Tibial nerve (tissue), 4 donors: ENCODE measurements at regions not wholly inside any gene's neighbourhood (a gene's known extent, or its start where the extent isn't known, plus 50 kb on each side); places are given as distances from the start of the nearest gene placed in this dataset.

Source experiments
- DNase-seq, 2 donors: peaks; one replicate each; pipeline ENCODE4 v3.0.0-alpha.2; 2019; ENCODE audit warnings: low spot score in 2 of 2
- H3K27ac ChIP-seq, 4 donors: fragments of 200-600 bp; sonication (generic) in 3 of 4; one replicate each; pipeline ENCODE4 v1.5.1; 2017 to 2019; ENCODE audit warnings: mild to moderate bottlenecking in 1 of 4
- H3K27me3 ChIP-seq, 2 donors: fragments of 200-600 bp; sonication (generic) in 1 of 2; one replicate each; pipeline versions ENCODE4 v1.5.1 to v1.6.0; 2017 to 2019
- H3K36me3 ChIP-seq, 3 donors: fragments of 200-600 bp; sonication (generic); one replicate each; pipeline ENCODE4 v1.5.1; 2018 to 2019
- H3K4me1 ChIP-seq, 4 donors: fragments of 200-600 bp; sonication (generic) in 3 of 4; one replicate each; pipeline ENCODE4 v1.5.1; 2017 to 2019
- H3K4me3 ChIP-seq, 4 donors: fragments of 200-600 bp; sonication (generic) in 3 of 4; one replicate each; pipeline ENCODE4 v1.5.1; 2017 to 2019; ENCODE audit warnings: mild to moderate bottlenecking in 1 of 4, moderate library complexity in 1 of 4
- H3K9me3 ChIP-seq, 4 donors: fragments of 200-600 bp; sonication (generic) in 3 of 4; one replicate each; pipeline ENCODE4 v1.5.1; 2017 to 2019
- EP300 ChIP-seq, 2 donors: sonication (generic); formaldehyde crosslinking; IDR thresholded peaks; one replicate each; pipeline ENCODE4 v1.6.1; 2017; ENCODE audit warnings: antibody characterized with exemption in 2 of 2, mild to moderate bottlenecking in 1 of 2
- POLR2A ChIP-seq, 2 donors: fragments of 450-650 bp; IDR thresholded peaks; one replicate each; pipeline ENCODE4 v1.6.1; 2017; ENCODE audit warnings: antibody characterized with exemption in 2 of 2, mild to moderate bottlenecking in 2 of 2, moderate library complexity in 2 of 2
- WGBS, 2 donors: methylation state at CpG; one replicate each; pipeline ENCODE4 v1.1.5; 2018; 5-methylcytosine and 5-hydroxymethylcytosine counted together
- TF ChIP-seq, protein P1 (sequence below), 5 experiments: fragments of 200-600 bp in 3 of 5; fragments of 450-650 bp in 2 of 5; sonication (generic) in 3 of 5; IDR thresholded peaks; one replicate each; pipeline ENCODE4 v1.5.1; 2016 to 2019; ENCODE audit warnings: antibody characterized with exemption in 5 of 5, mild to moderate bottlenecking in 3 of 5, moderate library complexity in 2 of 5

GRCh38 chr4:149005191-149005590, 563.0 kb upstream of the NR3C2 start:
- no peaks in the 10 kb centered on the region for H3K9me3 ChIP-seq
- no peak for DNase-seq
- 93 to 96% methylated on average over 3 of the region's 3 CpGs for WGBS, 2 donors
- no peak overlapping the region for H3K27ac ChIP-seq
- no peaks in the 10 kb centered on the region for H3K36me3 ChIP-seq
- TF ChIP-seq EP300 (IDR thresholded peaks at IDR 0.05) (no peak), POLR2A (IDR thresholded peaks at IDR 0.05) (no peak)
- TF ChIP-seq, protein P1, sequence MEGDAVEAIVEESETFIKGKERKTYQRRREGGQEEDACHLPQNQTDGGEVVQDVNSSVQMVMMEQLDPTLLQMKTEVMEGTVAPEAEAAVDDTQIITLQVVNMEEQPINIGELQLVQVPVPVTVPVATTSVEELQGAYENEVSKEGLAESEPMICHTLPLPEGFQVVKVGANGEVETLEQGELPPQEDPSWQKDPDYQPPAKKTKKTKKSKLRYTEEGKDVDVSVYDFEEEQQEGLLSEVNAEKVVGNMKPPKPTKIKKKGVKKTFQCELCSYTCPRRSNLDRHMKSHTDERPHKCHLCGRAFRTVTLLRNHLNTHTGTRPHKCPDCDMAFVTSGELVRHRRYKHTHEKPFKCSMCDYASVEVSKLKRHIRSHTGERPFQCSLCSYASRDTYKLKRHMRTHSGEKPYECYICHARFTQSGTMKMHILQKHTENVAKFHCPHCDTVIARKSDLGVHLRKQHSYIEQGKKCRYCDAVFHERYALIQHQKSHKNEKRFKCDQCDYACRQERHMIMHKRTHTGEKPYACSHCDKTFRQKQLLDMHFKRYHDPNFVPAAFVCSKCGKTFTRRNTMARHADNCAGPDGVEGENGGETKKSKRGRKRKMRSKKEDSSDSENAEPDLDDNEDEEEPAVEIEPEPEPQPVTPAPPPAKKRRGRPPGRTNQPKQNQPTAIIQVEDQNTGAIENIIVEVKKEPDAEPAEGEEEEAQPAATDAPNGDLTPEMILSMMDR (IDR thresholded peaks at IDR 0.05) = no peak
- H3K4me3 ChIP-seq = no peak overlapping the region
- H3K27me3 ChIP-seq = no peaks in the 10 kb centered on the region
- H3K4me1 ChIP-seq = no peaks in the 10 kb centered on the region

- Histone ChIP-seq H3K9me3 (no peaks in the 10 kb centered on the region), H3K27me3 (no peaks in the 10 kb centered on the region), H3K4me1 (no peaks in the 10 kb centered on the region), H3K27ac (no peak overlapping the region), H3K36me3 (no peaks in the 10 kb centered on the region), H3K4me3 (no peak overlapping the region)
- TF ChIP-seq POLR2A (IDR thresholded peaks at IDR 0.05) (no peak), EP300 (IDR thresholded peaks at IDR 0.05) (no peak)
- TF ChIP-seq, protein P1 (IDR thresholded peaks at IDR 0.05) = no peak
- DNase-seq = no peak
Observed at GRCh38 chr4:148999924-149000323, 557.7 kb upstream of the NR3C2 start.

GRCh38 chr4:148998719-148999118, 556.5 kb upstream of the NR3C2 start:
- Histone ChIP-seq H3K4me1 (no peaks in the 10 kb centered on the region), H3K27ac (no peak overlapping the region), H3K27me3 (no peaks in the 10 kb centered on the region), H3K36me3 (no peaks in the 10 kb centered on the region), H3K9me3 (no peaks in the 10 kb centered on the region), H3K4me3 (no peak overlapping the region)
- WGBS, 2 donors = 70 to 81% methylated on average over 2 of the region's 2 CpGs
- DNase-seq = no peak
- TF ChIP-seq, protein P1 (IDR thresholded peaks at IDR 0.05) = no peak
- TF ChIP-seq EP300 (IDR thresholded peaks at IDR 0.05) = no peak
- no peak for TF ChIP-seq POLR2A (IDR thresholded peaks at IDR 0.05)

DNA sequence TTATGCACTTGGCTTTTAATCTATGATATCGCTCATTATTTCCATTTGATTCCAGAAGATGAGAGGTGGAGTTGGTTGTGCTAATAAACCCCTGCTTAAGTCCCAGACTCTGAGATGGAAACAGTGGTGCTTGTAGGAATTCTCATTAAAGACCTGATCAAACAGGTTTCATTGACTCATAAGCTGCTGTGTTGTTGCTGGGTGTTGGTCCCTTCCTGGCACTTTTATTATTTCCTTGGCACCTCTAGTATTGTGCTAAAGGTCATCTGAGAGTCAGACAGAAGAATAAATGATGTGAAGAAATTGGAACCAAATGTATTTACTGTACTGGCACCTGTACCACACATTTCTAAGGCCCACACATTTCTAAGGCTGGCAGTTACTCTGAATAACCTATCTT, 544.7 kb upstream of the NR3C2 start:
- TF ChIP-seq, protein P1 (IDR thresholded peaks at IDR 0.05) = no peak
- no peak for TF ChIP-seq EP300 (IDR thresholded peaks at IDR 0.05)
- no peak for TF ChIP-seq POLR2A (IDR thresholded peaks at IDR 0.05)
- H3K9me3 ChIP-seq = no peaks in the 10 kb centered on the region
- 83 to 90% methylated on average over 1 of the region's 1 CpG for WGBS, 2 donors
- no peak overlapping the region for H3K4me3 ChIP-seq
- no peaks in the 10 kb centered on the region for H3K27me3 ChIP-seq
- H3K4me1 ChIP-seq = no peaks in the 10 kb centered on the region
- H3K36me3 ChIP-seq = no peaks in the 10 kb centered on the region
- no peak for DNase-seq
- no peak overlapping the region for H3K27ac ChIP-seq

GRCh38 chr4:148984951-148985350, 542.7 kb upstream of the NR3C2 start:
- no peak for DNase-seq
- 88 to 95% methylated on average over 2 of the region's 2 CpGs for WGBS, 2 donors
- no peaks in the 10 kb centered on the region for H3K9me3 ChIP-seq
- H3K27me3 ChIP-seq = no peaks in the 10 kb centered on the region
- no peak for TF ChIP-seq POLR2A (IDR thresholded peaks at IDR 0.05)
- TF ChIP-seq, protein P1 (IDR thresholded peaks at IDR 0.05) = no peak
- TF ChIP-seq EP300 (IDR thresholded peaks at IDR 0.05) = no peak
- no peaks in the 10 kb centered on the region for H3K36me3 ChIP-seq
- H3K4me3 ChIP-seq = no peak overlapping the region
- no peak overlapping the region for H3K27ac ChIP-seq
- H3K4me1 ChIP-seq = peaks cover 0 to 12% (median 0%) of the 10 kb centered on the region in 4 donors
